PC-9 (cell line): ENCODE measurements at regions not wholly inside any gene's neighbourhood (a gene's known extent, or its start where the extent isn't known, plus 50 kb on each side); places are given as distances from the start of the nearest gene placed in this dataset.

Source experiments
- BruUV-seq: library from RNA; stranded (reverse); fragments of 400-500 nt; replicated peaks from 2 replicates; lab custom pipeline; 2021; lab: Mats Ljungman, UMichigan
- CTCF ChIA-PET: fragments of 300-600 bp; sonication (Branson Sonifier 250); formaldehyde crosslinking; loops from one replicate; lab custom pipeline; 2022; ENCODE audit warnings: antibody characterized with exemption; lab: Charles Lee
- POLR2A ChIA-PET: fragments of 300-600 bp; sonication (Branson Sonifier 250); formaldehyde crosslinking; loops from one replicate; lab custom pipeline; 2022; ENCODE audit warnings: antibody characterized with exemption; ENCODE audit not compliant: unreplicated experiment; lab: Charles Lee
- DNase-seq, 2 experiments: peaks; one replicate each; pipeline versions ENCODE4 v3.0.0 to v3.0.0-alpha.2; 2015 to 2022; ENCODE audit warnings: mixed read lengths in 1 of 2
- H2AFZ ChIP-seq: fragments of 200-600 bp; sonication (generic); 2 replicates; pipeline ENCODE4 v1.8.1; 2017; ENCODE audit warnings: antibody characterized with exemption
- H3F3A ChIP-seq: fragments of 200-600 bp; sonication (generic); 2 replicates; pipeline ENCODE4 v1.8.1; 2017; ENCODE audit warnings: antibody characterized with exemption, mild to moderate bottlenecking, low read depth; ENCODE audit not compliant: insufficient read depth
- H3K27ac ChIP-seq: fragments of 200-600 bp; sonication (generic); 2 replicates; pipeline ENCODE4 v1.6.1; 2016; ENCODE audit warnings: mixed run types
- H3K27me3 ChIP-seq: fragments of 200-600 bp; sonication (generic); 2 replicates; pipeline ENCODE4 v1.6.1; 2016; ENCODE audit warnings: low read depth, mixed run types; ENCODE audit not compliant: insufficient read depth
- H3K36me3 ChIP-seq: fragments of 200-600 bp; sonication (generic); 2 replicates; pipeline ENCODE4 v1.6.1; 2016; ENCODE audit warnings: low read depth, mixed run types
- H3K4me1 ChIP-seq: fragments of 200-600 bp; sonication (generic); replicated peaks from 2 replicates; pipeline ENCODE4 v1.6.1; 2016; ENCODE audit warnings: mixed run types; ENCODE audit not compliant: insufficient read depth
- H3K4me2 ChIP-seq: fragments of 200-600 bp; sonication (generic); 2 replicates; pipeline ENCODE4 v1.6.1; 2017; ENCODE audit warnings: mixed run types
- H3K4me3 ChIP-seq: fragments of 200-600 bp; sonication (generic); 2 replicates; pipeline ENCODE4 v1.6.1; 2016; ENCODE audit warnings: mixed run types
- H3K79me2 ChIP-seq: fragments of 200-600 bp; sonication (generic); 2 replicates; pipeline ENCODE4 v1.6.1; 2017; ENCODE audit warnings: low read depth, mixed run types
- H3K9me2 ChIP-seq: fragments of 200-600 bp; sonication (generic); 2 replicates; pipeline ENCODE4 v1.8.1; 2017; ENCODE audit warnings: mild to moderate bottlenecking; ENCODE audit not compliant: insufficient read depth
- H3K9me3 ChIP-seq: fragments of 200-600 bp; sonication (generic); 2 replicates; pipeline ENCODE4 v1.8.1; 2016; ENCODE audit warnings: low read depth; ENCODE audit not compliant: insufficient read depth
- H4K20me1 ChIP-seq: fragments of 200-600 bp; sonication (generic); 2 replicates; pipeline ENCODE4 v1.8.1; 2017; ENCODE audit not compliant: insufficient read depth
- EZH2 ChIP-seq: fragments of 200-600 bp; sonication (generic); IDR thresholded peaks from 2 replicates; pipeline ENCODE4 v1.8.0; 2017; ENCODE audit warnings: antibody characterized with exemption, low read depth
- intact Hi-C: fragments of 100-400 bp; cut with micrococcal nuclease; formaldehyde crosslinking; loops from one replicate; pipeline ENCODE4 v1.10.0; 2022; ENCODE audit not compliant: unreplicated experiment
- TF ChIP-seq, protein P1 (sequence below): fragments of 200-600 bp; sonication (generic); conservative IDR thresholded peaks from 2 replicates; pipeline ENCODE4 v1.6.1; 2017; ENCODE audit warnings: mixed run types, antibody characterized with exemption, mild to moderate bottlenecking, moderate library complexity

DNA sequence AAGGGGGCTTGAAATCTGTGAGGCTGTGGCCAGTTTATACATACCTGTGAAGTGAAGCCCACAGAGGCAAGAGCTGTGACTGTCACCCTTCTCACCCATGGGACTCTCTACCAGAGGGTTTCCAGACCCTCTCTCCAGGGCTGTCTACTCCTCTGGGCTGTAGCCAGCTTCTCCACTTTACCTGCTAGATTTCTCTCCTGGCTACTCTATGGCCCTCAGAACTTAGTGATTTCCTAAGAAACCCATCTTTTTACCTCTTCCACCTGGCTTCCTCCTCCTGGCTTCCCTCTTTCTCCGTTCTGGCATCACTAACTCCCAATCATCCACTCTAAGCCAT is 78.0 kb downstream of the SEC61B start:
- CTCF ChIA-PET, result interaction anchor here (0.5 kb wide), 1 partner anchor 612 kb away, joined by 3 read pairs; no protein-coding TSS in a partner anchor
- H2AFZ ChIP-seq, result no peak overlapping the region
- no peak overlapping the region for H3K27ac ChIP-seq
- DNase-seq, result no peak
- intact Hi-C loops, result no loop called here
- no peaks in the 10 kb centered on the region for H3K4me1 ChIP-seq
- POLR2A ChIA-PET, result no interaction called here
- H3K36me3 ChIP-seq, result no peaks in the 10 kb centered on the region
- no peaks in the 10 kb centered on the region for H3F3A ChIP-seq
- H3K79me2 ChIP-seq, result no peaks in the 10 kb centered on the region
- no peaks in the 10 kb centered on the region for H3K9me3 ChIP-seq
- no peak overlapping the region for H3K4me2 ChIP-seq
- no peak for TF ChIP-seq EZH2
- TF ChIP-seq, protein P1, sequence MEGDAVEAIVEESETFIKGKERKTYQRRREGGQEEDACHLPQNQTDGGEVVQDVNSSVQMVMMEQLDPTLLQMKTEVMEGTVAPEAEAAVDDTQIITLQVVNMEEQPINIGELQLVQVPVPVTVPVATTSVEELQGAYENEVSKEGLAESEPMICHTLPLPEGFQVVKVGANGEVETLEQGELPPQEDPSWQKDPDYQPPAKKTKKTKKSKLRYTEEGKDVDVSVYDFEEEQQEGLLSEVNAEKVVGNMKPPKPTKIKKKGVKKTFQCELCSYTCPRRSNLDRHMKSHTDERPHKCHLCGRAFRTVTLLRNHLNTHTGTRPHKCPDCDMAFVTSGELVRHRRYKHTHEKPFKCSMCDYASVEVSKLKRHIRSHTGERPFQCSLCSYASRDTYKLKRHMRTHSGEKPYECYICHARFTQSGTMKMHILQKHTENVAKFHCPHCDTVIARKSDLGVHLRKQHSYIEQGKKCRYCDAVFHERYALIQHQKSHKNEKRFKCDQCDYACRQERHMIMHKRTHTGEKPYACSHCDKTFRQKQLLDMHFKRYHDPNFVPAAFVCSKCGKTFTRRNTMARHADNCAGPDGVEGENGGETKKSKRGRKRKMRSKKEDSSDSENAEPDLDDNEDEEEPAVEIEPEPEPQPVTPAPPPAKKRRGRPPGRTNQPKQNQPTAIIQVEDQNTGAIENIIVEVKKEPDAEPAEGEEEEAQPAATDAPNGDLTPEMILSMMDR, result no peak
- no peaks in the 10 kb centered on the region for H3K27me3 ChIP-seq
- no peak overlapping the region for H3K4me3 ChIP-seq
- H4K20me1 ChIP-seq, result no peaks in the 10 kb centered on the region
- no peaks in the 10 kb centered on the region for H3K9me2 ChIP-seq
- no TSS peak for BruUV-seq

DNA sequence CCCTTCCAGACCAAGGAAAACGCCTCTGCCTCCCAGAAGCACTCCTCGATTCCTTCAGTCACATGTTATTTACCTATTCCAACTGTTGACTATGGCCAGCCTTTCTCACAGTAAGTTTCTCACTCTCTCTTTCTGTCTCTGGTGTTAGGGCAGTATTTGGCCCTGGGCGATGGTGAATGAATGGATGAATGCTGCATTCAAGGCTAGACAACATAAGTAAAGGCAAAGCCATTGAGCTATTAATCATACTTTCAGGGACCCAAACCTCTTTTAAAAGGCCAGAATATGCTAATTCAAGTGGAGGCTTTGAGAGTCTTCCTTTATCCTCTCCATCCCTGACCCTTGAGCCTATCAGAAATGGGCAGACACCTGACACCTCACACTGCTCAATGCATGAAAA is 78.5 kb downstream of the SEC61B start:
- H3K4me3 ChIP-seq, result no peak overlapping the region
- no peaks in the 10 kb centered on the region for H3F3A ChIP-seq
- ChIA-PET POLR2A (no interaction called here), CTCF (interaction anchor here (0.5 kb wide), 1 partner anchor 611 kb away, joined by 3 read pairs; no protein-coding TSS in a partner anchor)
- no peaks in the 10 kb centered on the region for H4K20me1 ChIP-seq
- H3K4me2 ChIP-seq, result no peak overlapping the region
- no peak overlapping the region for H3K27ac ChIP-seq
- BruUV-seq, result no TSS peak
- no peak overlapping the region for H2AFZ ChIP-seq
- H3K27me3 ChIP-seq, result no peaks in the 10 kb centered on the region
- no peaks in the 10 kb centered on the region for H3K9me2 ChIP-seq
- no peak for TF ChIP-seq EZH2
- TF ChIP-seq, protein P1, result no peak
- no peaks in the 10 kb centered on the region for H3K36me3 ChIP-seq
- no peaks in the 10 kb centered on the region for H3K9me3 ChIP-seq
- no peaks in the 10 kb centered on the region for H3K4me1 ChIP-seq
- no peaks in the 10 kb centered on the region for H3K79me2 ChIP-seq
- no peak for DNase-seq
- intact Hi-C loops, result no loop called here

DNA sequence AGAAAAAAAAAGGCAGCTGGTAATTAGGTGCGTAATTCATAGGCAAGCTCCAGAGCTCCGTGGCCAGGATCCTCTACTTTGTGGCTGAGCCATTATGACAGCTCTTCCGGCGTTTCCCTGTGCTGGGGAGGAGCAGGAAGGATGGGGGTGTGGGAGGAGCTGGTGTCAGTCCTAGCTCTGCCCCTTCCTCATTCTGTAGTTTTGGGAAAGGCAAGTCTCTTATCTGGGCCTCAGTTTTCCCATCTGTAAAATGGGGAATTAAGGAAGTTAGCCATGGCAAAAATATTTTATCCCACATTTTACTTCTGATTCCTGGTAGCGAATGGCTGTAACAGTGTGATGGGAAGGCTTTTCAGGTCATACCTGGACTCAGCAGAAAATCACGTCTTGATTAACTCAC is 81.1 kb downstream of the SEC61B start:
- Histone ChIP-seq H2AFZ (no peak overlapping the region), H3F3A (no peaks in the 10 kb centered on the region), H3K27me3 (no peaks in the 10 kb centered on the region), H3K36me3 (no peaks in the 10 kb centered on the region), H3K9me3 (no peaks in the 10 kb centered on the region), H3K4me2 (no peak overlapping the region), H3K9me2 (no peaks in the 10 kb centered on the region), H3K4me1 (peaks cover 9% of the 10 kb centered on the region), H4K20me1 (no peaks in the 10 kb centered on the region), H3K79me2 (no peaks in the 10 kb centered on the region), H3K27ac (no peak overlapping the region), H3K4me3 (no peak overlapping the region)
- POLR2A ChIA-PET, result no interaction called here
- DNase-seq, result no peak
- intact Hi-C loops, result no loop called here
- no TSS peak for BruUV-seq
- TF ChIP-seq, protein P1, result no peak
- CTCF ChIA-PET, result no interaction called here
